GM23248 (cell line): ENCODE measurements at regions not wholly inside any gene's neighbourhood (a gene's known extent, or its start where the extent isn't known, plus 50 kb on each side); places are given as distances from the start of the nearest gene placed in this dataset.

ENCODE experiments used
- EZH2 ChIP-seq: fragments of 200-600 bp; sonication (generic); IDR thresholded peaks from 2 replicates; pipeline ENCODE4 v1.6.1; 2018; ENCODE audit warnings: antibody characterized with exemption, mild to moderate bottlenecking; ENCODE audit not compliant: insufficient read depth, poor library complexity, severe bottlenecking
- EZH2phosphoT487 ChIP-seq: fragments of 200-600 bp; sonication (generic); IDR thresholded peaks from 2 replicates; pipeline ENCODE4 v1.6.1; 2018; ENCODE audit warnings: antibody characterized with exemption, moderate library complexity, mild to moderate bottlenecking, low read depth; ENCODE audit not compliant: insufficient read depth

- TF ChIP-seq EZH2 (no peak), EZH2phosphoT487 (no peak)
These were observed 330.1 kb upstream of the GRID2 start for GRCh38 chr4:91973479-91974153.
